GM21360 (cell line): ENCODE measurements at regions not wholly inside any gene's neighbourhood (a gene's known extent, or its start where the extent isn't known, plus 50 kb on each side); places are given as distances from the start of the nearest gene placed in this dataset.

Experiments
- ATAC-seq: cut with Tn5 transposase; IDR thresholded peaks from one replicate; pipeline ENCODE4 v1.9.1; 2021; ENCODE audit warnings: mild to moderate bottlenecking, moderate library complexity; ENCODE audit not compliant: unreplicated experiment

DNA sequence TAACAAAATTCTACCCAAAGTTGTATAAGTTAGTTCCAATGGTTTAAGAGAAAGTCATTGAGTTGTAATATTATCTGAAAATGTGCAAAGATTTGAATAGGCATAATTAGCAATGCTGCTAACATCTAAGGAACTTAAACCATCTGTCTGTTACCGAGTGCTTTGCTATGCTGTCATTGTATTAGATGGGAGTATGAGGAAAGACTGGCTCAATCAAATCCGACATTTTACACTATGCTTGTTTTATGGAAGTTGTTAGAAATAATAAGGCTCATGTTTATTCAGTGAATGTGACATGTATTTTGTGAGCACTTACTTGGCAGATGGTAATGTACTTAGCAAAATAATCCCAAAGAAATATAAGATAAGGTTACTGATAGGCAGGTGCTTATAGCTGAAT lies 1715.1 kb downstream of the PCDH7 start:
- no peak for ATAC-seq

DNA sequence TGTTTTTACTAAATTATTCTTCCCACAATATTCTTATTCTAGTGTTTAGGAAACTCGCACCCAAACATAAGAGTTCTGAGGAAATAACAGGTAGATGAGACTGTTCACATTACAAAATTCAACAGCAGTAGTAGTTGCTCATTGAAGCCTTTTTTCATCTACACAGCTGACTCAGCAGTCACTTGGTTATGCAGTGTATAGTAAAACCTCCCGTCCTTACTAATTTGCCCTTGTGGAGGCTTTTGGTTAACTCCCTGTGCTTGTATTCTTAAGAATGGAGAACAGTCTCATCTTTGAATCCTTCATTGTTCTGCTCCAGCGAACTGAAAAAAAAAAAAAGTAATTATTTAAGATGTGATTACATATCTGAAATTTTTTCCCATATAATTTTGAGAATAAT lies 1716.6 kb downstream of the PCDH7 start:
- no peak for ATAC-seq

DNA sequence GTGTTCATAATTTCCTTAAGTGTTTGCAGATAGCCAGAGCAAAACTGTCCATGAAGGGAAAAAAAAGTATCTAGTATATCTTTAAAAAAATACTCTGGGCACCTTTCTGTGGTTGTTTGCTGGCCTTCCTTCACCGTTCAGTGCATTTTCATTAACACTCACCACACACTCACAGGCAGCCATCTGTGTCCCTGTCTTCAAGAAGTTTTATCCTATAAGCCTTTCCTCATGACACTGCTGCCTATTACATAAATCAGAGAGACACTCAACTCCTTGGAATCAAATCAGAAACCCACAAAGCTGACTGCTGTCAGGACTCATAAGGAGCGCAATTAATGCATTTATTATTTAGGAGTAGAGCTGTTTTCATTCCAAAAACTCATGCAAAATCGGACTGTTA lies 1720.2 kb downstream of the PCDH7 start:
- ATAC-seq: no peak

DNA sequence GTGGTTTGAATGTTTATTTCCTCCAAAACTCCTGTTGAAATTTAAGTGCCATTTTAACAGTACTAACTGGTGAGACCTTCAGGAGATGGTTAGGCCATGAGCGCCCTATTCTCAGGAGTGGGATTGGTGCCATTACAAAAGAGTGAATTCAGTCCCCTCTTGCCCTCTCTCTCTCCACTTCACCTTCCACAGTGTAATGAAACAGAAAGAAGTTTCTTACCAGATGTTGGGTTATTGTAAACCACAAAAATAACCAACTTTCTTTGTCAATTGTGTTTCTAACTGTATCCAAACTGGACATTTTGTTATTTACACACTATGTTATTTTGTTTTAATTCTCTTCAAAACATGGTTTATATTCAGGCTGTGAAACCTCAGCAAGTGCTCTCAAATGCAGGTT lies 1734.3 kb downstream of the PCDH7 start:
- ATAC-seq: no peak

DNA sequence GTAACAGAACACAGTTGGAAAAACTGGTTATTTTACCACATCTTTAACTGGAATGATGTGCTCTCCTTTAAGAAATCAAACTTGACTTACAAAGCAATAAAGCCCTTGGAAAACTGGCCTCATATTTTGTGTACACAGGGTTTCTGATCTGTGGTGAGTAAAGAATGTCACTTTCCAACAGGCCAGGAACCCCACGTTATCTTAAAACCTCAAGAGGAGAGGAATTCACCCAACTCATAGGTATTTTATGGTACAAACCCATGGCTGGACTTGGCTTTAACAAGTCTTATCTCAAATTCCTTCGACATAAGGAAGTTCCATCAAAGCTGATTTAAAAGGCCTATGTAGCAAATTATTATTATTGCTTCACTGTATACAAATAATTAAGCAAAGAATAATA lies 1735.1 kb downstream of the PCDH7 start:
- no peak for ATAC-seq

DNA sequence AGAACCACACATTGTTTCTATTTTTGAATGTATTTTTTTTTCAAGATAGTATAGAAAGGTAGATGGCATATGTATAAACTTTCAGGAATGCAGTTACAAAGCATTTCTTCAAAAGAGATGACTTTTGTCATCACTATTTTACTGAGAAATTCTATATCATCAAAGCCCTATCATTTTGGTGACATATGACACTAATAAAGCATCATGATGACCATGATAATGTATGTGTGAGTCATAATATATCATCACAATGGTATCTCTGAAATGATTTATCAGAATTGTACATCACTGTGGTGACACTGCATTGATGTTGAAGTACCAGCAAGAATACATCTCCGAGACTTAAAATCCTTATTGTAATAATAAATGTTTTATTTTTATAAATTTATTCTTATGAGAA lies 1740.8 kb downstream of the PCDH7 start:
- no peak for ATAC-seq

DNA sequence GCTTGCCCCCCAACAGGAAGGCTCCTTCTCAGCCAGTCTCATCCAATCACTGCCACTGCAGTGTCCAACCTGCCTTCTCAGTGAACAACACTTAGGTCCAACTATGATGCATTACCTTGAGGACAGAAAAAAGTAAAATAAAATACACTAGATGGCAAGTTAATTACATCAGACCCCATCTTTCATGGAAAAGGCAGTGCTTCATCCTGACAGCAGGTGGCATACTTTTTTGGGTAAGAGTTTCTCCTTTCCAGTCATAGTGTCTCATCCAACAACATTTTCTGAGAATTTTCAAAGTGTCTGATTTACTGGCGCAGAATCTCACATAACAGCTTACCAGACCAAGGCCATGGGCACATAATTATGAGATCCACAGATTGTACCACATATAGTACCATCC lies 1742.8 kb downstream of the PCDH7 start:
- no peak for ATAC-seq

DNA sequence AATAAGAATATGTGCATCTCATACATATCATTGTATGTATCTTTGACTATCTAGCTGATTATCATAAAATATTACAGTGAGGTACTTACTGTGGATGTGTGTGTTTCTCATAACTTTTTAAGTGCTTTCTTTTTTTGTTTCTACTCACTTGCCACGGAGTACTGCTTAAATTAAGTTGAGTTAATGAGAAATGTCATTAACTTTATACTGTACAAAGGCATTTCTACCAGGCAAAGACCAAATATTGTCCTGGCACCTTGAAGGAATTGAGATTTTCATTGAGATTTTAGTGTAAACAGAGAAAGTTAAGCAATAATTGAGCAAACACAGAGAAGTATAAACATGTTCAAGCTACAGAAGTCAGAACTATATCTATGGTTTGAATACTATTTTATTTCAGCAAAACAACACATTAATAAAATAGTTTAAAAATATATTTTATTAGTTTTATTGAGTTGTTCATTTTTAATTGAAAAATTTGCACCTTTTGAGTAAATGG lies 1750.0 kb downstream of the PCDH7 start:
- ATAC-seq: no peak

DNA sequence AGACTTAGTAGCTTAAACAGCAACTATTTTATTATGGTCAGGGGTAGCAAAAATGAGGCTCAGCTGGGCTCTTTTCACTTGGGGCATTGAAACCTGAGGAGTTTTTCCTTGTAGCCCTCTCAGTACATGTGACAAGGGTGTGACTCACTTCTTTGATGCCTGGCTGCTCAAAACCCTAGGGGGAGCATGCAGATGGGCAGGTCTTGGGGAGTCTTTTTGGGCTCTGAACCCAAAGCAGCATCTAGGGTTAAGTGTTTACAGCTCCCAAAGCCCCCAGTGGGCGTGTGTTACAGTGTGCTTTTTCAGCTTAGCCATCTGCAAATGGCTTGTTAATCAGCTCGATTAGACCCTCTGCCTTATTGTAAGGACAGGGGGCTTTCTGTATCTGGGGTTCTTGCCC lies 1752.7 kb downstream of the PCDH7 start:
- no peak for ATAC-seq

DNA sequence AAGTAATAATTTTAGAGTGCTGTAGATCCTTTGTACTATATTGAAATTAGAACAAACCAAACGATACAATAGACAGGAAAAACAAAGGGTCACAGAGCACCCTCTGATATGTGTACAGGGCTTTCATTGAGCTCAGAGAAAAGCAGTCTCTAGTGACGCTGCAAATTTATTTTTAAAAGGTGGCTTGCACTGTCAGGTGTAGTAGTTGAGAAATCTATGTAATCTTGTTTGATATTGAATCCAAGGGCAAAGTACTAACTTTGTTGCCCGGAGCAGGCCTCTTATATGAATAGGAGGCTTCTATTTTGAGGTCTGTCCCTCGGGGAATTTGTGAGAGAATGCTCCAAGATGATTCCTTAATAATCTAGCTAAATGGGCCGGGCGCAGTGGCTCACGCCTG lies 1755.5 kb downstream of the PCDH7 start:
- no peak for ATAC-seq

DNA sequence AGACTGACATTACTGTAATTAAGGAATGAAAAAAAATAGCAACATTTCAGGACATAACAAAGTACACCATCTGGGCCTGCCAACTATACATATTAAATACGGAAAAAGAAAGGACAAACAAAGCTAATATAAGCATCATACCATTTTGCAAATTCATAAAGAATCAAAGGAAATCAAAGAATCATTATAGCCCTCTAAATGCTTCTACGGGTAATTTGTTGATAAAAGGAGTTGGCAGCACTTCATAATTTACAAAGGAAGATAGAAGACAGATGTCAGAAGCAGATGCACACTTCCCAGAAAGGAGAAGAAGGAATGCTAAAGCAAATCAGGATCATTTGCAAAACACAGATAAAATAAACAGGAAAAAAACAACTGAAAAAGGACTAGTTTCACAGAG lies 1757.3 kb downstream of the PCDH7 start:
- ATAC-seq: no peak

DNA sequence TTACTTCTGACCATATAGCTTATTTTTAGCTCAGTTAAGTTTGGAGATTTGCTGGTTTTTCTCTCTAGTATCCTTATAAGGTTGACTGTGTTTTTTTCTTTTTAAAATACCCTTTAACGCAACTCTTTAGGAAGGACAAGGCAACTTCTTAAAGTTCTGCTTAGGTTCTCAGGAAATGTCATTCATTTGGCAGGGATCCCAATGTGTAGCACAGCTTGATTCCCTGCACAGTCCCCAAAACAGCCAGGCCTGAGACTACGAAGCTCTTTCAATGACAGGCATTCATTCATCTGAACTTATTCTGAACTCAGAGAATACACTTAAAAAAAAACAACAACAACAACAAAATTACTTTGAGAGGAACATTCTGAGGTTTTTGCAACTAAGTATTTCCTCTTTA lies 1765.8 kb downstream of the PCDH7 start:
- no peak for ATAC-seq

DNA sequence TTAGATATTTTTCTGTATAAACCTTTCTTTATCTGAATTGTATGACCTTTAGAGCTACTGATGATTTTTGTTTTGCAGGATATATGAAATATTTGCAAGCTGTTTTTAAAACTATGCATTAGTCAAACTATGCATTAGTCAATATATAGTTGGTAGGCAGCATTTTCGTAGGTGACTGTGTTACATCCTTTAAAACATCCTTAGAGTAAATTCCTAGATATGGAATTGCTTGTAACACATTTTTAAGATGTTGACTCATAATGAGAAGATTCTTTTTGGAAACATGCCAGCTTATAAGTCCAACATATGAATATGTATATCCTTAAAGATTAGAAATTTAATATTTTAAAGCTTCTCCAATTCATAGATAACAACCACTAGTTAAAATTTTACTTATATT lies 1768.5 kb downstream of the PCDH7 start:
- no peak for ATAC-seq

DNA sequence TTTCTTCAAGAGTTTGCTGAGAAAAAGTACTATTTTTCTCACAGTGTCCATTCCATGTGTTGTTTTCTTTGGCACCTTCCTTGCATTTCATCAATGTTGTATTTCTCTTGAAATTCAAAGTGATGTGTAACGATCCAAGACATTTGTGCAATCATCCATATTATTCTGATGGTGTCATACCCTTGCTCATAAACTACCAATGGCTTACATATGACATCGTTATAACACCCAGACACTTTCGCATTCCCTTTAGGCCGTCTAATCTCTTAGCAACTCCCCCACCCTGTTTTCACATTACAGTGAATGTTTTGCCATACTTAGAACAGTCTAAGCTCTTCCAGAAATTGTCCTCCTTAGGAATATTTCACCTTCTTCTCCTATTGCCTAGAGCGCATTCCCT lies 1779.0 kb downstream of the PCDH7 start:
- ATAC-seq: no peak

DNA sequence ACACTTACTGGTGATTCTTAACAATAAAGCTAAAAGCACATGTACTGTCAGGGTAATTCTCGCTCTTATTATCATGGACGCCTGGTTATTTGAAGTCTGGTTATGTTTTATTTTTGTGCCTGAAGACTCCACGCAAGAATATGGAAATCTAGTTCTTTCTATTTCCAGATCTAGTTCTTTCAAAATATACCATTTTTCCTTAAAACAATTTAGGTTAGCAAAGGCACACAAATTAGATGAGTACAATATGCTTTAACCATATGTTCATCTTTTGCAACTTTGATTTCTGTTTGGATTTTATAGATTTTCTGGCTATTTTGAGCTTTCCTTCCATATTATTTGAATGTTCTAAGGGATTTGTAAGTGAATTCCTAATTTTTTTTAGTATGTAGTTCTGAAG lies 1783.1 kb downstream of the PCDH7 start:
- ATAC-seq: no peak

DNA sequence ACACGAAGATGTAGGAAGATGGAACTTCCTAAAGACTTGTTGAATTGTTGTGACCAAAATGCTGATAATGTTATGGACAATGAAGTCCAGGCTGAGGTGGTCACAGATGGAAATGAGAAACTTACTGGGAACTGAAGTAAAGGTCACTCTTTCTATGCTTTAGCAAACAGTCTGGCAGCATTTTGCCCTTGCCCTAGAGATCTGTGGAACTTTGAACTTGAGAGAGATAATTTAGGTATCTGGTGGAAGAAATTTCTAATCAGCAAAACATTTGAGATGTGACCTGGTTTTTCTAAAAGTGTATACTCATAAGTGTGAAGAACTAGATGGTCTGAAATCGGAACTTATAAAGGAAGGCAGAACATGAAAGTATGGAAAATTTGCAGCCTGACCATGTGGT lies 1785.9 kb downstream of the PCDH7 start:
- no peak for ATAC-seq

DNA sequence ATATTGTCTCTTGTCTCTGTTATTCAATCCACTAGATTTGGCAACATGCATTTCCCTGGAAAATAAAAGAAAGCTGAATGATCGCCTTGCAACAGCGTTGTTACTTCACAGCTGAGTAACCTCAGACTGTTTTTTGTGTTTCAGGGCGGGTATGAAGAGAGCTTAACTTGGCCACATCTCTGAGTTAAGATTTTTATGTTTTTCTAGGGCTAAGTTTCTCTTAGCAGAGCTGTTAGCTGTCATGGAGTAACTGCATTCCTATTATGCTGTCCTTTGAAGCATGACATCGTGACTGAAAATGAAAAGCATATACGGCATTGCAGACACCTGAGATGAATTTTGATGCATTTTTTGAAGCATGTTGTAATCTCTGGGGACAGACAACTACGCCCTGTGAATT lies 1798.9 kb downstream of the PCDH7 start:
- ATAC-seq: no peak

DNA sequence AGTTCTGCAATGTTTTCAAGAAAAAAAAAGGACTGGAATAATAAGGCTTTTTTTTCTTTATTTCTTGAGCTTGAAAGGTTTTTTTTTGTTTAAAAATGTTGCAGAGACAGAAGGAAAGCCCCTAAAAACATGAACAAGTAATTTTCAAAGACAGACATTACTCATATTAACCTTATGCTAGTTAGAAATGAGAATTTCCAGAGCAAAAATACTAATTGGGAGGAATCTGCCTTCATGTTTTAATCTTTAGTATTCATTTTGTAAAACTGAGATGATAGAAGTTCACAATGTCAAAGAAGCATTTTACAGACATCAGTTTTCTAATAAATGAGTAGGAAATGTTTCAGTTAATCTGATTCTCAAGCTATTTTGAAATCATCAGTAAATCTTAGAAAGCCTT lies 1805.3 kb downstream of the PCDH7 start:
- no peak for ATAC-seq

DNA sequence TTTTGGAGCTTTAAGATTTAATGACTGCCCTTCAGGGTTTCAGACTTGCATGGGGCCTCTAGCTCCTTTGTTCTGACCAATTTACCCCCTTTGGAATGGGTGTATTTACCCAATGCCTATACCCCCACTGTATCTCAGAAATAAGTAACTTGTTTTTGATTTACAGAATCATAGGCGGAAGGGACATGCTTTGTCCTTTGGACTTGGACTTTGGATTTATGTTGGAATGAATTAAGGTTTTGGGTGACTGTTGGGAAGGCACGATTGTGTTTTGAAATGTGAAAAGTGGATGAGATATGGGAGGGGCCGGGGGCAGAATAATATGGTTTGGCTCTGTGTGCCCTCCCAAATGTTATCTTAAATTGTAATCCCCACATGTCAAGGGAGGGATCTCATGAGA lies 1824.7 kb downstream of the PCDH7 start:
- ATAC-seq: no peak

DNA sequence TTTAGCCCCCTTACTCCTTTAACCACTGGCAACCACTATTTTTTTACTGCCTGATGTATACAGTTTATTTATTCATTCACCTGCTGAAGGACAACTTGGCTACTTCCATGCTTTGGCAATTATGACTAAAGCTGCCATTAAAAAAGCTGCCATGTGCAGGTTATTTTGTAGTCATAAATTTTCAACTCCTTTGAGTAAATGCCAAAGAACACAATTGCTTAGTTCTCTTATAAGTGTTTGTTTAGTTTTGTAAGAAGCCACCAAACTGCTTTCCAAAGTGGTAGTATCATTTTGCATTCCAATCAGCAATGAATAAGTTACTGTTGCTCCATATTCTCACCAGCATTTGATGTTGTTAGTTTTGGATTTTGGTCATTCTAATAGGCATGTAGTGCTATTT lies 1831.8 kb downstream of the PCDH7 start:
- ATAC-seq: no peak

DNA sequence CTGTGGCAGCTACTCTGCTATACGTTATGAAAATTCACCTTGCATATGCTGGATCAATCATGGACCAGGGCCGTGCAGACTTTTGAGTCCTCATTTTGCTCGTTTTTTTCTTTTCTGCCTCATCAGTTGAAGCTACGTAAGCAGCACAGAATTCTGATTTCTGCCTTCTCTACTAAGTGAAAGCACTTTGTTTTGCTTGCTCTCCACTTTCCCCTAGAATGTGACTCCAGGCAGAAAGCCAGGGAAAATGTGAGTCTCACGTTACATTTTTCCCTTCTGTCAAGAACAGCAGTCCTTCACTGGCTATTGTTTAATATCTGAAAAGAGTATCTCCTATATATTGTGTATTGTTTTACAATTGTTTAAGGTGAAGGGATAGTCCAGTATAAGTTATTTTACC lies 1840.1 kb downstream of the PCDH7 start:
- ATAC-seq: no peak

DNA sequence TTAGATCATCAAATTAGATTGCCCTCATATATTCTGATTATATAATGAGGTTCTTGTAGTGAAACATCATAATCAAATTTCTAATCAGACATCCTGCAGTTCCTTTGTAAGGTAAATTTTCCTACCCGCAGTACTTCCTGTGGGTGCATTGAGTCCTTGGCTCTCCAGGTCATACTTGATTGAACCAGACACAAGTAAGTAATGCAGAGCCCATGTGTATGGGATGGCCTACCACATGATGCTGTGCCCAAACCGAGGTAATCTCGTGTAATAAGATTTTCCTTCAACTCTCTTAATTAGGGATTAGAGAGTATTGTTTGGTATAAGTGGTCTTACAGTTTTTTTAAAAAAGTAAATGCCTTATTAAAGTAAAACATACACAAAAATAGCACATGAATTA lies 1841.8 kb downstream of the PCDH7 start:
- ATAC-seq: no peak

DNA sequence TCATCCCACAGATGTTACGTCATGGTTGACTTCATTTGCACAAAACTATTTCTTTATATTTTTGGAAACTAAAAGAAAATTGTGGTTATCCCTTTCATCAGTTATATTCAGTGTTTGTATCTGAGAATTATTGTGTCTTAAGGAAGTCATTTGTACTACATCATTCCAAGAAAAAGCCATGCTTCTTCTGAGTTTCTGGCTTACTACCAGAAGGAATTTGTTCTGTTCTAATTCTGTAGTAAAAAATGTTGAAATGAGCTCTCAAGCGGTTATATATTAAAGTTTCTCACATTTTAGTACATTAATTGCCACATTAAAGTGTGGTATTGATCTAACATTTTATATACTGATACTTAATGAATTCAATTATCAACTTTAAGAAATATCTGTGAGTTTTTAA lies 1844.5 kb downstream of the PCDH7 start:
- no peak for ATAC-seq

DNA sequence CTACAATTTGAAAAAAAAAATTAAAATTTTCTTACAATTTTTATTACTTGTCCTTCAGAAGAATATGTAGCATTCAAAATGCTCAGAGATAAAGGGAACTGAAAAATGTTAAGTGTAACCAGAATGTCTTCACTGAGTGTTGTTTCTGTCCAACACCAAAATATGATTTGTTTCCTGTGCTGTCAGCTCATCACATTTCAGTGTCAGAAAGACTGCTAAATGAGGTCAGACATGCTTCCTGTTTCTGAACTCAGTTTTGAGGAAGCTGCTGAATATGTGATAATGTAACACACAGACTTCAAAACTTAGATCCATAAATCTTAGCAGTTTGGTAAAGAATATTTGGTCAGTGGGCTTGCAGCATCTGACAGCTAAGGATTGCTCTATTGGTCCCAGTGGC lies 1849.7 kb downstream of the PCDH7 start:
- ATAC-seq: no peak
